ENCODE measurements at regions not wholly inside any gene's neighbourhood (a gene's known extent, or its start where the extent isn't known, plus 50 kb on each side); places are given as distances from the start of the nearest gene placed in this dataset.
"Not testable (repeated sequence)": the region's sequence is repeated elsewhere in the genome, so short reads cannot be mapped to it uniquely, and the experiment has no call there.

DNA sequence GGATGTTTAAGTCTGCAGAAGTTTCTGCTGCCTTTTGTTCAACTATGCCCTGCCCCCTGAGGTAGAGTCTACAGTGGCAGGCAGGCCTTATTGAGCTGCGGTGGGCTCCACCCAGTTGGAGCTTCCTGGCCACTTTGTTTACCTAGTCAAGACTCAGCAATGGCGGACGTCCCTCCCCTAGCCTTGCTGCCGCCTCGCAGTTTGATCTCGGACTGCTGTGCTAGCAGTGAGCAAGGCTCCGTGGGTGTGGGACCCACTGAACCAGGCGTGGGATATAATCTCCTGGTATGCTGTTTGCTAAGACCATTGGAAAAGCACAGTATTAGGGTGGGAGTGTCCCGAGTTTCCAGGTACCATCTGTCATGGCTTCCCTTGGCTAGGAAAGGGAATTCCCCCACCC, 79.4 kb upstream of the RPS6KA6 start:
- TF ChIP-seq ZNF548, ZNF239 (tag by site-specific recombination; IDR thresholded peaks at IDR 0.05): not testable (repeated sequence)
- TF ChIP-seq, protein P1, sequence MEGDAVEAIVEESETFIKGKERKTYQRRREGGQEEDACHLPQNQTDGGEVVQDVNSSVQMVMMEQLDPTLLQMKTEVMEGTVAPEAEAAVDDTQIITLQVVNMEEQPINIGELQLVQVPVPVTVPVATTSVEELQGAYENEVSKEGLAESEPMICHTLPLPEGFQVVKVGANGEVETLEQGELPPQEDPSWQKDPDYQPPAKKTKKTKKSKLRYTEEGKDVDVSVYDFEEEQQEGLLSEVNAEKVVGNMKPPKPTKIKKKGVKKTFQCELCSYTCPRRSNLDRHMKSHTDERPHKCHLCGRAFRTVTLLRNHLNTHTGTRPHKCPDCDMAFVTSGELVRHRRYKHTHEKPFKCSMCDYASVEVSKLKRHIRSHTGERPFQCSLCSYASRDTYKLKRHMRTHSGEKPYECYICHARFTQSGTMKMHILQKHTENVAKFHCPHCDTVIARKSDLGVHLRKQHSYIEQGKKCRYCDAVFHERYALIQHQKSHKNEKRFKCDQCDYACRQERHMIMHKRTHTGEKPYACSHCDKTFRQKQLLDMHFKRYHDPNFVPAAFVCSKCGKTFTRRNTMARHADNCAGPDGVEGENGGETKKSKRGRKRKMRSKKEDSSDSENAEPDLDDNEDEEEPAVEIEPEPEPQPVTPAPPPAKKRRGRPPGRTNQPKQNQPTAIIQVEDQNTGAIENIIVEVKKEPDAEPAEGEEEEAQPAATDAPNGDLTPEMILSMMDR (tag by site-specific recombination; IDR thresholded peaks at IDR 0.05): not testable (repeated sequence)

Measured in HEK293 (cell line).